ENCODE measurements at regions not wholly inside any gene's neighbourhood (a gene's known extent, or its start where the extent isn't known, plus 50 kb on each side); places are given as distances from the start of the nearest gene placed in this dataset.

GRCh38 chr3:124444075-124444474, 286.2 kb upstream of the UMPS start:
- no peak for DNase-seq (ENCODE audit: low spot score)

GRCh38 chr3:124444896-124445295, 285.4 kb upstream of the UMPS start:
- DNase-seq (ENCODE audit: low spot score) = no peak

GRCh38 chr3:124447845-124448244, 282.4 kb upstream of the UMPS start:
- no peak for DNase-seq (ENCODE audit: low spot score)

- no peak for DNase-seq (ENCODE audit: low spot score)
Observed at GRCh38 chr3:124448954-124449353, 281.3 kb upstream of the UMPS start.

GRCh38 chr3:124450366-124450765, 279.9 kb upstream of the UMPS start:
- DNase-seq (ENCODE audit: low spot score) = no peak

GRCh38 chr3:124451630-124452317, 278.5 kb upstream of the UMPS start:
- DNase-seq (ENCODE audit: low spot score) = no peak

GRCh38 chr3:124453189-124453588, 277.1 kb upstream of the UMPS start:
- no peak for DNase-seq (ENCODE audit: low spot score)

- no peak for DNase-seq (ENCODE audit: low spot score)
Observed at GRCh38 chr3:124455891-124456290, 274.4 kb upstream of the UMPS start.

- DNase-seq (ENCODE audit: low spot score) = no peak
Observed at GRCh38 chr3:124456506-124456905, 273.7 kb upstream of the UMPS start.

- no peak for DNase-seq (ENCODE audit: low spot score)
Observed at GRCh38 chr3:124459678-124460077, 270.6 kb upstream of the UMPS start.

- no peak for DNase-seq (ENCODE audit: low spot score)
Observed at GRCh38 chr3:124461126-124461525, 269.1 kb upstream of the UMPS start.

- no peak for DNase-seq (ENCODE audit: low spot score)
Observed at GRCh38 chr3:124461838-124462632, 268.2 kb upstream of the UMPS start.

GRCh38 chr3:124463234-124463633, 267.0 kb upstream of the UMPS start:
- DNase-seq (ENCODE audit: low spot score) = peak; percentile 24

- DNase-seq (ENCODE audit: low spot score) = peak; percentile 42
Observed at GRCh38 chr3:124467980-124468902, 262.0 kb upstream of the UMPS start.

- DNase-seq (ENCODE audit: low spot score) = no peak
Observed at GRCh38 chr3:124469555-124469954, 260.7 kb upstream of the UMPS start.

GRCh38 chr3:124478830-124479229, 251.4 kb upstream of the UMPS start:
- peak; percentile 23 for DNase-seq (ENCODE audit: low spot score)

GRCh38 chr3:124483915-124484470, 246.3 kb upstream of the UMPS start:
- no peak for DNase-seq (ENCODE audit: low spot score)

- peak; percentile 16 for DNase-seq (ENCODE audit: low spot score)
Observed at GRCh38 chr3:124486324-124486723, 243.9 kb upstream of the UMPS start.

- DNase-seq (ENCODE audit: low spot score) = no peak
Observed at GRCh38 chr3:124489506-124489905, 240.7 kb upstream of the UMPS start.

GRCh38 chr3:124491098-124491497, 239.2 kb upstream of the UMPS start:
- DNase-seq (ENCODE audit: low spot score) = peak; percentile 91

GRCh38 chr3:124491875-124492274, 238.4 kb upstream of the UMPS start:
- DNase-seq (ENCODE audit: low spot score) = no peak

- peak; percentile 90 for DNase-seq (ENCODE audit: low spot score)
Observed at GRCh38 chr3:124492824-124493223, 237.4 kb upstream of the UMPS start.
